B cell (primary cell): ENCODE measurements at regions not wholly inside any gene's neighbourhood (a gene's known extent, or its start where the extent isn't known, plus 50 kb on each side); places are given as distances from the start of the nearest gene placed in this dataset.

Experiments
- ATAC-seq: fragments of 200-7000 bp; cut with Tn5 transposase; one replicate; pipeline ENCODE4 v1.10.0; 2021; ENCODE audit warnings: low read depth, mild to moderate bottlenecking, moderate number of reproducible peaks, moderate library complexity
- CTCF ChIA-PET: fragments of 350-600 bp; sonication (Branson Sonifier 250); formaldehyde crosslinking; loops from one replicate; lab custom pipeline; 2021; ENCODE audit warnings: antibody characterized with exemption, inconsistent platforms; lab: Charles Lee
- POLR2A ChIA-PET: fragments of 350-600 bp; sonication (Branson Sonifier 250); formaldehyde crosslinking; loops from one replicate; lab custom pipeline; 2021; ENCODE audit warnings: antibody characterized with exemption; lab: Charles Lee
- DNase-seq: peaks from one replicate; pipeline ENCODE4 v3.0.0; 2013
- H2AFZ ChIP-seq: 2 replicates; pipeline ENCODE4 v1.6.1; 2012; ENCODE audit warnings: mild to moderate bottlenecking, low read depth, low read length; ENCODE audit not compliant: insufficient read depth, poor library complexity, severe bottlenecking
- H3K27ac ChIP-seq, 2 donors: 1 replicate in 1 of 2; 2 replicates in 1 of 2; pipeline ENCODE4 v1.5.1; 2012 to 2013; ENCODE audit warnings: low read length in 2 of 2, mild to moderate bottlenecking in 2 of 2, moderate library complexity in 1 of 2
- H3K27me3 ChIP-seq, 4 experiments: fragments of 200-600 bp in 1 of 4; sonication (generic) in 1 of 4; replicated peaks in 1 of 4; 1 replicate in 2 of 4; 2 replicates in 2 of 4; pipeline versions ENCODE4 v1.6.1 to v1.7.0; 2013 to 2016; ENCODE audit warnings: low read length in 3 of 4, mild to moderate bottlenecking in 2 of 4, mixed read lengths in 1 of 4, moderate library complexity in 1 of 4; ENCODE audit not compliant: insufficient read depth in 4 of 4, control insufficient read depth in 3 of 4; ENCODE audit errors: control extremely low read depth in 1 of 4
- H3K36me3 ChIP-seq, 2 experiments: replicated peaks in 1 of 2; 1 replicate in 1 of 2; 2 replicates in 1 of 2; pipeline versions ENCODE4 v1.6.1 to v1.7.1; 2013; ENCODE audit warnings: low read length in 1 of 2; ENCODE audit not compliant: insufficient read depth in 2 of 2, control insufficient read depth in 1 of 2; ENCODE audit errors: control extremely low read depth in 1 of 2, extremely low read depth in 1 of 2
- H3K4me1 ChIP-seq, 2 donors: fragments of 200-600 bp in 1 of 2; sonication (generic) in 1 of 2; 1 replicate in 1 of 2; 2 replicates in 1 of 2; pipeline versions ENCODE4 v1.5.1 to v1.6.1; 2013 to 2017; ENCODE audit warnings: low read length in 2 of 2; ENCODE audit not compliant: control insufficient read depth in 2 of 2, insufficient read depth in 2 of 2
- H3K4me2 ChIP-seq: replicated peaks from 2 replicates; pipeline ENCODE3; 2012; ENCODE audit warnings: mild to moderate bottlenecking, low read depth, low read length; ENCODE audit not compliant: poor library complexity, severe bottlenecking
- H3K4me3 ChIP-seq, 5 experiments: fragments of 200-600 bp in 1 of 5; sonication (generic) in 1 of 5; 1 replicate in 3 of 5; 2 replicates in 2 of 5; pipeline versions ENCODE4 v1.5.1 to v1.7.0; 2011 to 2016; ENCODE audit warnings: low read length in 4 of 5, mild to moderate bottlenecking in 4 of 5, low read depth in 2 of 5, control low read depth in 1 of 5, moderate library complexity in 1 of 5; ENCODE audit not compliant: insufficient read depth in 1 of 5; ENCODE audit errors: control extremely low read depth in 1 of 5, extremely low read depth in 1 of 5
- H3K79me2 ChIP-seq: fragments of 200-600 bp; sonication (generic); one replicate; pipeline ENCODE4 v1.6.0; 2016; ENCODE audit warnings: low read length; ENCODE audit not compliant: control insufficient read depth, insufficient read depth
- H3K9ac ChIP-seq: fragments of 200-600 bp; sonication (generic); 2 replicates; pipeline ENCODE4 v1.6.1; 2017; ENCODE audit warnings: mild to moderate bottlenecking, low read length, moderate library complexity
- H3K9me3 ChIP-seq, 3 donors: one replicate each; pipeline versions ENCODE4 v1.6.1 to v1.7.1; 2013; ENCODE audit warnings: low read length in 2 of 3; ENCODE audit not compliant: control insufficient read depth in 2 of 3, insufficient read depth in 1 of 3; ENCODE audit errors: control extremely low read depth in 1 of 3
- H4K20me1 ChIP-seq: 2 replicates; pipeline ENCODE4 v1.6.0; 2012; ENCODE audit warnings: mild to moderate bottlenecking, low read length; ENCODE audit not compliant: insufficient read depth, control insufficient read depth, poor library complexity, severe bottlenecking
- H3K27ac Mint-ChIP-seq: one replicate; pipeline ENCODE4 v1.8.0; 2021; ENCODE audit warnings: mixed read lengths
- H3K27me3 Mint-ChIP-seq: one replicate; pipeline ENCODE4 v1.8.0; 2021; ENCODE audit warnings: mixed read lengths
- H3K4me1 Mint-ChIP-seq: one replicate; pipeline ENCODE4 v1.8.0; 2021; ENCODE audit warnings: mixed read lengths
- H3K4me3 Mint-ChIP-seq: one replicate; pipeline ENCODE4 v1.8.0; 2021; ENCODE audit warnings: mixed read lengths
- H3K9me3 Mint-ChIP-seq: one replicate; pipeline ENCODE4 v1.8.0; 2022; ENCODE audit warnings: mixed read lengths; ENCODE audit not compliant: insufficient read depth
- EZH2 ChIP-seq: IDR thresholded peaks from 2 replicates; pipeline ENCODE4 v1.6.1; 2012; ENCODE audit warnings: borderline replicate concordance, low read depth, mild to moderate bottlenecking, moderate library complexity, low read length; ENCODE audit not compliant: insufficient read depth, poor library complexity, severe bottlenecking
- WGBS: methylation state at CpG from one replicate; pipeline ENCODE4 v1.1.5; 2013; ENCODE audit warnings: missing lambda C conversion rate; ENCODE audit not compliant: insufficient coverage; 5-methylcytosine and 5-hydroxymethylcytosine counted together
- intact Hi-C: fragments of 100-400 bp; cut with micrococcal nuclease; formaldehyde crosslinking; loops from one replicate; pipeline ENCODE4 v1.10.0; 2022
- TF ChIP-seq, protein P1 (sequence below): fragments of 200-600 bp; IDR thresholded peaks from one replicate; pipeline ENCODE4 v1.8.0; 2022; ENCODE audit warnings: antibody characterized with exemption, mild to moderate bottlenecking

GRCh38 chr5:28421141-28421540, 1382.8 kb upstream of the CDH9 start:
- TF ChIP-seq, protein P1, sequence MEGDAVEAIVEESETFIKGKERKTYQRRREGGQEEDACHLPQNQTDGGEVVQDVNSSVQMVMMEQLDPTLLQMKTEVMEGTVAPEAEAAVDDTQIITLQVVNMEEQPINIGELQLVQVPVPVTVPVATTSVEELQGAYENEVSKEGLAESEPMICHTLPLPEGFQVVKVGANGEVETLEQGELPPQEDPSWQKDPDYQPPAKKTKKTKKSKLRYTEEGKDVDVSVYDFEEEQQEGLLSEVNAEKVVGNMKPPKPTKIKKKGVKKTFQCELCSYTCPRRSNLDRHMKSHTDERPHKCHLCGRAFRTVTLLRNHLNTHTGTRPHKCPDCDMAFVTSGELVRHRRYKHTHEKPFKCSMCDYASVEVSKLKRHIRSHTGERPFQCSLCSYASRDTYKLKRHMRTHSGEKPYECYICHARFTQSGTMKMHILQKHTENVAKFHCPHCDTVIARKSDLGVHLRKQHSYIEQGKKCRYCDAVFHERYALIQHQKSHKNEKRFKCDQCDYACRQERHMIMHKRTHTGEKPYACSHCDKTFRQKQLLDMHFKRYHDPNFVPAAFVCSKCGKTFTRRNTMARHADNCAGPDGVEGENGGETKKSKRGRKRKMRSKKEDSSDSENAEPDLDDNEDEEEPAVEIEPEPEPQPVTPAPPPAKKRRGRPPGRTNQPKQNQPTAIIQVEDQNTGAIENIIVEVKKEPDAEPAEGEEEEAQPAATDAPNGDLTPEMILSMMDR = no peak
- TF ChIP-seq EZH2 = no peak
- intact Hi-C loops = no loop called here
- ChIA-PET POLR2A (no interaction called here), CTCF (no interaction called here)
- Mint-ChIP-seq H3K4me3 (no peak overlapping the region), H3K9me3 (peaks cover 5% of the 10 kb centered on the region), H3K27ac (no peak overlapping the region), H3K27me3 (no peaks in the 10 kb centered on the region), H3K4me1 (no peaks in the 10 kb centered on the region)
- no peak overlapping the region for H3K27ac ChIP-seq
- no peaks in the 10 kb centered on the region for H3K9me3 ChIP-seq
- no peak overlapping the region for H3K4me2 ChIP-seq
- ATAC-seq (no peak), DNase-seq (no peak)
- no peaks in the 10 kb centered on the region for H3K4me1 ChIP-seq
- H3K36me3 ChIP-seq = no peaks in the 10 kb centered on the region
- H3K9ac ChIP-seq = no peak overlapping the region
- H3K4me3 ChIP-seq = no peak overlapping the region
- H4K20me1 ChIP-seq = no peaks in the 10 kb centered on the region
- no CpG with 5 or more reads among the region's 3 CpGs for WGBS
- H3K79me2 ChIP-seq = no peaks in the 10 kb centered on the region
- no peak overlapping the region for H2AFZ ChIP-seq
- no peaks in the 10 kb centered on the region for H3K27me3 ChIP-seq

- no peak overlapping the region for H3K27ac Mint-ChIP-seq
- H3K4me1 Mint-ChIP-seq = no peaks in the 10 kb centered on the region
- no peak for ATAC-seq
Observed at GRCh38 chr5:28415791-28416443, 1377.5 kb upstream of the CDH9 start.

More at GRCh38 chr5:28415791-28416443, 1377.5 kb upstream of the CDH9 start:
- TF ChIP-seq, protein P1 = no peak
- no peak for TF ChIP-seq EZH2
- Histone ChIP-seq H3K9ac (no peak overlapping the region), H3K27me3 (no peaks in the 10 kb centered on the region), H4K20me1 (no peaks in the 10 kb centered on the region), H3K4me1 (no peaks in the 10 kb centered on the region), H3K4me2 (no peak overlapping the region), H3K4me3 (no peak overlapping the region), H3K79me2 (no peaks in the 10 kb centered on the region), H3K36me3 (no peaks in the 10 kb centered on the region), H3K9me3 (no peaks in the 10 kb centered on the region), H2AFZ (no peak overlapping the region), H3K27ac (no peak overlapping the region)
- no peak for DNase-seq
- POLR2A ChIA-PET = no interaction called here
- CTCF ChIA-PET = no interaction called here
- H3K4me3 Mint-ChIP-seq = no peak overlapping the region
- no peaks in the 10 kb centered on the region for H3K27me3 Mint-ChIP-seq
- no CpG with 5 or more reads among the region's 2 CpGs for WGBS
- H3K9me3 Mint-ChIP-seq = no peaks in the 10 kb centered on the region
- intact Hi-C loops = no loop called here
